Body of pancreas (tissue), 4 donors: ENCODE measurements at regions not wholly inside any gene's neighbourhood (a gene's known extent, or its start where the extent isn't known, plus 50 kb on each side); places are given as distances from the start of the nearest gene placed in this dataset.

Experiments
- ATAC-seq: fragments of 150-250 bp; one replicate; pipeline ENCODE4 v1.9.1; 2016
- DNase-seq, 4 donors: peaks; one replicate each; pipeline ENCODE4 v3.0.0-alpha.2; 2019
- H3K27ac ChIP-seq, 4 donors: fragments of 200-600 bp; sonication (generic); 1 replicate in 3 of 4; 2 replicates in 1 of 4; pipeline versions ENCODE4 v1.5.1 to v1.6.1; 2016 to 2019; ENCODE audit warnings: mild to moderate bottlenecking in 1 of 4, mixed read lengths in 1 of 4, moderate library complexity in 1 of 4
- H3K27me3 ChIP-seq, 2 donors: fragments of 200-600 bp; sonication (generic); one replicate each; pipeline ENCODE4 v1.6.0; 2016; ENCODE audit warnings: mild to moderate bottlenecking in 1 of 2
- H3K36me3 ChIP-seq, 2 donors: fragments of 200-600 bp; sonication (generic); replicated peaks in 1 of 2; 2 replicates each; pipeline ENCODE4 v1.5.1; 2016; ENCODE audit warnings: low read depth in 2 of 2; ENCODE audit not compliant: insufficient read depth in 1 of 2
- H3K4me1 ChIP-seq: fragments of 200-600 bp; sonication (generic); one replicate; pipeline ENCODE4 v1.6.0; 2016
- H3K4me3 ChIP-seq, 2 donors: fragments of 200-600 bp; sonication (generic); 1 replicate in 1 of 2; 2 replicates in 1 of 2; pipeline ENCODE4 v1.5.1; 2016 to 2019
- H3K9me3 ChIP-seq, 3 donors: fragments of 200-600 bp; sonication (generic); 1 replicate in 2 of 3; 2 replicates in 1 of 3; pipeline ENCODE4 v1.5.1; 2016
- POLR2A ChIP-seq, 3 donors: fragments of 450-650 bp; IDR thresholded peaks; one replicate each; pipeline ENCODE4 v1.6.1; 2016; ENCODE audit warnings: antibody characterized with exemption in 3 of 3, mild to moderate bottlenecking in 2 of 3
- WGBS, 2 donors: methylation state at CpG; one replicate each; pipeline ENCODE4 v1.1.5; 2017; 5-methylcytosine and 5-hydroxymethylcytosine counted together
- intact Hi-C: fragments of 100-400 bp; cut with DNase I; formaldehyde crosslinking; loops from one replicate; pipeline ENCODE4 v1.15.1; 2023
- TF ChIP-seq, protein P1 (sequence below), 7 experiments: fragments of 450-650 bp in 4 of 7; fragments of 200-600 bp in 3 of 7; sonication (generic) in 3 of 7; IDR thresholded peaks; one replicate each; pipeline ENCODE4 v1.5.1; 2016 to 2019; ENCODE audit warnings: antibody characterized with exemption in 7 of 7

DNA sequence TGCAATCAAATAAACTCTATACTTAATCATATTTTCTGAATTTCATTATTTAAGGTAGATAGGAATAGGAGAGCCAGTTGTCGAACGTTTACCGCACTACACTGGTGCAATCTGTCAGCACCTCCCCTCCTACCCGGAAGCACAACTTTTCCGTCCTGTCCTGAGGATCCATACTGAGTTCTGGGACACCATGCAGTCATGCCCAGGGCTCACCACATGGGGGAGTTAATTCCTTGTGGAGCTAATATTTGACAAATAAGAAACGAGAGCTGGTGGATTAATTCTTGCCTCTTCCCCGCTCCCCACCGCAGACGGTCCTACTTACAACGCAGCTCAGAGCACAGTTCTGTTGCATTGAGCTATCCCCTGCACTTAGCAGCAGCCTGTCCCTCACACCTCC lies 107.7 kb upstream of the RALGAPA2 start:
- peaks cover 4% of the 10 kb centered on the region for H3K4me1 ChIP-seq
- ATAC-seq = peak; percentile 38
- intact Hi-C loops = no loop called here
- H3K4me3 ChIP-seq = no peak overlapping the region
- H3K36me3 ChIP-seq = no peaks in the 10 kb centered on the region
- 39 to 58% methylated on average over 10 of the region's 10 CpGs for WGBS, 2 donors
- DNase-seq = peak; percentile 27 to 69 (median 42)
- H3K27ac ChIP-seq = no peak overlapping the region
- H3K9me3 ChIP-seq = no peaks in the 10 kb centered on the region
- TF ChIP-seq, protein P1, sequence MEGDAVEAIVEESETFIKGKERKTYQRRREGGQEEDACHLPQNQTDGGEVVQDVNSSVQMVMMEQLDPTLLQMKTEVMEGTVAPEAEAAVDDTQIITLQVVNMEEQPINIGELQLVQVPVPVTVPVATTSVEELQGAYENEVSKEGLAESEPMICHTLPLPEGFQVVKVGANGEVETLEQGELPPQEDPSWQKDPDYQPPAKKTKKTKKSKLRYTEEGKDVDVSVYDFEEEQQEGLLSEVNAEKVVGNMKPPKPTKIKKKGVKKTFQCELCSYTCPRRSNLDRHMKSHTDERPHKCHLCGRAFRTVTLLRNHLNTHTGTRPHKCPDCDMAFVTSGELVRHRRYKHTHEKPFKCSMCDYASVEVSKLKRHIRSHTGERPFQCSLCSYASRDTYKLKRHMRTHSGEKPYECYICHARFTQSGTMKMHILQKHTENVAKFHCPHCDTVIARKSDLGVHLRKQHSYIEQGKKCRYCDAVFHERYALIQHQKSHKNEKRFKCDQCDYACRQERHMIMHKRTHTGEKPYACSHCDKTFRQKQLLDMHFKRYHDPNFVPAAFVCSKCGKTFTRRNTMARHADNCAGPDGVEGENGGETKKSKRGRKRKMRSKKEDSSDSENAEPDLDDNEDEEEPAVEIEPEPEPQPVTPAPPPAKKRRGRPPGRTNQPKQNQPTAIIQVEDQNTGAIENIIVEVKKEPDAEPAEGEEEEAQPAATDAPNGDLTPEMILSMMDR (IDR thresholded peaks at IDR 0.05) = peak in 6 of 7 experiments; percentile 26 to 44 (median 36)
- no peak for TF ChIP-seq POLR2A (IDR thresholded peaks at IDR 0.05)
- no peaks in the 10 kb centered on the region for H3K27me3 ChIP-seq

DNA sequence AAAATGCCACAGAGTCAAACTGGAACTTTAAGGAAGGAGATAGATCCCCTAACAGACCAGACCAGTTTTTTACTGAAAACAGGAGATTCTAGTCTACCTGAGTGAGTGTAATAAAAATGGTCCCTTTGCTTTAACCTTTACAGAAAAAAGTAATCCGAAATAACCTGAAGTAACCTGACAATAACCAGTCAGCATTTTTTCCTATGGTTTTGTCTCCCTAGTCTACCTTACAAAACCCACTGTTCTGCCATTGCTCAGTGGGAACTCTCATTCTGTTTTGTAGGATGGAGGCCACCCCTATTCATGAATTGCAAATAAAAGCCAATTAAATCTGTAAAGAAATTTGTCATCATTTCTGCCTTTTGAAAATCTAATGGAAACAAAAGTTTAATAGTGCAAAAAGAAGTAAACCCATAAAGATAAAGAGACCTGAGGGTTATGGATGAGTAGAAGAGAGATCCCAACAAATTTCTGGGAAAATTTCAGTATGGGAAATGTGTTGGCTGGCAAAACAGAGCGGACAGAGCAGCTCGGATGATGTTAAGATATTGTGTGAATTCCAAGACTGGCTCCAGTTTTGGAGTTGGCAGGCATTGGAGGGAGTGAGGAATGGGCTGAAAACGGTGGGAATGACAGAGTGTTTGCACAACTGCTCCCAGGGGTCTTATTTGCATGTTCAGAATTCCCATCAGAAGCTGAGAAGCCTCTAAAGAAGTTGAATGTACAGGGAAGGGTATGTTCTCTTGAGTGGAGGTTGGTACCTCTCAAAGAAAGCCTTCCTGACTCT lies 104.7 kb upstream of the RALGAPA2 start:
- H3K27me3 ChIP-seq = no peaks in the 10 kb centered on the region
- H3K36me3 ChIP-seq = no peaks in the 10 kb centered on the region
- TF ChIP-seq POLR2A (IDR thresholded peaks at IDR 0.05) = no peak
- TF ChIP-seq, protein P1 (IDR thresholded peaks at IDR 0.05) = no peak
- no peak overlapping the region for H3K27ac ChIP-seq
- H3K4me1 ChIP-seq = no peaks in the 10 kb centered on the region
- no peaks in the 10 kb centered on the region for H3K9me3 ChIP-seq
- ATAC-seq (no peak), DNase-seq (no peak)
- WGBS, 2 donors = 41 to 47% methylated on average over 4 of the region's 4 CpGs
- H3K4me3 ChIP-seq = no peak overlapping the region
- intact Hi-C loops = no loop called here

DNA sequence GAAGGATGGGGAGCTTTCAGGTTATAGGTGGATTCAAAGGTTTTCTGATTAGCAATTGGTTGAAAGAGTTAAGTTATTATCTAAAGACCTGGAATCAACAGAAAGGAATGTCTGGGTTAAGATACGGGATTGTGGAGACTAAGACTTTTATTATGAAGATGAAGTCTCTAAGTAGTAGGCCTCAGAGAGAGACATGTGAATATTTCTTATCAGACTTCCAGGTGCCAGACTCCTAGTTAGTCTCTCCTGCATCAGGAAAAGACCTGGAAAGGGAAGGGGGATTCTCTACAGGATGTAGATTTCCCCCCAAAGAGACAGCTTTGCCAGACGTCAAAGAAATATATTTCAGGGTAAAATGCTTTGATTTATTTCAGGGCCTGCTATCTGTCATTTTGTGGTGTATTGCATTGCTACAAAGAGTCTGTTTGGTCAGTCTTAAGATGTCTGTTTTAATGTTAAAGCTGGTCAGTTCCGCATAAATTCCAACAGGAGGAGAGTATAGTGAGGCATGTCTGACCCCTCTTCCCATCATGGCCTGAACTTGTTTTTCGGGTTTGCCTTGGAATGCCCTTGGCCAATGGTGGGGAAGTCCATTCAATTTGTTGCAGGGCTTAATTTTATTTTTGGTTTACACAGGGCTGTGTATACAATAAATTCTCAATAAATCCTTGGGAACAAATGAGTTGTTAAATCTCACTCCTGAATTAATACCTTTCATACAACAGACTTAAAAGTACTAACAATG lies 103.4 kb upstream of the RALGAPA2 start:
- intact Hi-C loops = no loop called here
- DNase-seq (no peak), ATAC-seq (no peak)
- Histone ChIP-seq H3K4me1 (no peaks in the 10 kb centered on the region), H3K27ac (no peak overlapping the region), H3K27me3 (no peaks in the 10 kb centered on the region), H3K9me3 (no peaks in the 10 kb centered on the region), H3K36me3 (no peaks in the 10 kb centered on the region), H3K4me3 (no peak overlapping the region)
- TF ChIP-seq POLR2A (IDR thresholded peaks at IDR 0.05) = no peak
- TF ChIP-seq, protein P1 (IDR thresholded peaks at IDR 0.05) = no peak
- 64 to 65% methylated on average over 4 of the region's 4 CpGs for WGBS, 2 donors

DNA sequence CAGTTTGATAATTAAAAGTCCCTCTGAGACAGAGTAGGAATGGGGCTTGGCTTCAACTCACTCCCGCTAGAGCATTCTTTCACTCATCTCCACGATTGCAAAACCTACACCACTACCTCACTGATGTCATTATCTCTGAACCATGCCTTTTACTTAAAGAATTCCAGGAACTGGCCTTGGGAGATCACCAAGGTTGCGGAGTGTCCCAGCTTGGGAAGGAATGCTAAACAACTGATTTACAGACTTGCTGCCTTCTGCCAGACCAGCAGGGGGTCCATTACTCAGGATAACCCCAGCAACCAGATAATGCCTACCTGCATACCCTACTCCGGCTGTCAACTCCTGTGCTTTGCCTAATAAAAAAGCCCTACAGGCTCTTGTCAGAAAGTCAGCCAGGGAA lies 102.2 kb upstream of the RALGAPA2 start:
- no peaks in the 10 kb centered on the region for H3K9me3 ChIP-seq
- no peak overlapping the region for H3K4me3 ChIP-seq
- no peaks in the 10 kb centered on the region for H3K4me1 ChIP-seq
- DNase-seq (no peak), ATAC-seq (no peak)
- intact Hi-C loops = no loop called here
- TF ChIP-seq POLR2A (IDR thresholded peaks at IDR 0.05) = no peak
- TF ChIP-seq, protein P1 (IDR thresholded peaks at IDR 0.05) = no peak
- H3K27me3 ChIP-seq = no peaks in the 10 kb centered on the region
- WGBS, 2 donors = 47 to 57% methylated on average over 4 of the region's 4 CpGs
- H3K36me3 ChIP-seq = no peaks in the 10 kb centered on the region
- no peak overlapping the region for H3K27ac ChIP-seq
